A549 (cell line): ENCODE measurements at regions not wholly inside any gene's neighbourhood (a gene's known extent, or its start where the extent isn't known, plus 50 kb on each side); places are given as distances from the start of the nearest gene placed in this dataset.

Experiments used
- ATAC-seq, 2 experiments: fragments of 200-7000 bp in 1 of 2; fragments of >200 bp in 1 of 2; cut with Nextera tagmentation in 1 of 2; cut with Tn5 transposase in 1 of 2; 3 replicates each; pipeline versions ENCODE4 v1.8.0 to v1.9.1; 2018 to 2020; ENCODE audit warnings: mild to moderate bottlenecking in 1 of 2, moderate library complexity in 1 of 2
- CTCF ChIA-PET: fragments of 300-600 bp; sonication (Branson Sonifier 250); formaldehyde crosslinking; extraction: SDS; loops from one replicate; lab custom pipeline; 2021; ENCODE audit warnings: antibody characterized with exemption, inconsistent platforms; lab: Yijun Ruan, JAX
- POLR2A ChIA-PET: fragments of 350-600 bp; formaldehyde crosslinking; extraction: SDS; loops from one replicate; lab custom pipeline; 2021; ENCODE audit warnings: antibody characterized with exemption, inconsistent platforms; lab: Yijun Ruan, JAX
- DNase-seq, 2 experiments: peaks; one replicate each; pipeline versions ENCODE4 v3.0.0 to v3.0.0-alpha.2; 2011 to 2016; ENCODE audit warnings: low read depth in 1 of 2, low spot score in 1 of 2
- FAIRE-seq: peaks from 2 replicates; lab custom pipeline; 2011; peaks lifted over from hg19 to GRCh38; lab: Jason Lieb, UNC
- H3K27ac ChIP-seq, 2 experiments: fragments of >200 bp; sonication (Bioruptor Twin); formaldehyde crosslinking; 3 replicates each; pipeline ENCODE4 v1.5.1; 2016 to 2017
- H3K4me1 ChIP-seq: fragments of >200 bp; sonication (Bioruptor Twin); formaldehyde crosslinking; 3 replicates; pipeline ENCODE4 v1.6.1; 2016
- H3K4me2 ChIP-seq: fragments of >200 bp; sonication (Bioruptor Twin); formaldehyde crosslinking; 3 replicates; pipeline ENCODE4 v1.6.1; 2016
- H3K4me3 ChIP-seq: fragments of >200 bp; sonication (Bioruptor Twin); formaldehyde crosslinking; 3 replicates; pipeline ENCODE4 v1.5.1; 2016
- H3K9me3 ChIP-seq: fragments of >200 bp; sonication (Bioruptor Twin); formaldehyde crosslinking; 3 replicates; pipeline ENCODE4 v1.6.1; 2016
- BHLHE40 ChIP-seq: IDR thresholded peaks from 2 replicates; pipeline ENCODE4 v1.6.1; 2012; ENCODE audit warnings: low read depth, low read length, inconsistent platforms
- CHD2 ChIP-seq: fragments of 150-350 bp; IDR thresholded peaks from 2 replicates; pipeline ENCODE4 v1.6.1; 2014; ENCODE audit warnings: low read length; ENCODE audit not compliant: partially characterized antibody
- CHD4 ChIP-seq: fragments of 200-600 bp; sonication (generic); IDR thresholded peaks from 2 replicates; pipeline ENCODE4 v1.6.1; 2016; ENCODE audit warnings: antibody characterized with exemption, mild to moderate bottlenecking, borderline replicate concordance
- EHMT2 ChIP-seq: fragments of 200-600 bp; sonication (generic); IDR thresholded peaks from 2 replicates; pipeline ENCODE4 v1.6.1; 2016; ENCODE audit warnings: antibody characterized with exemption, low read depth, mild to moderate bottlenecking, moderate library complexity
- ESRRA ChIP-seq: fragments of 150-350 bp; IDR thresholded peaks from 2 replicates; pipeline ENCODE4 v1.6.1; 2014; ENCODE audit warnings: mild to moderate bottlenecking, low read length, borderline replicate concordance
- FOSB ChIP-seq: fragments of 250-450 bp; sonication (Bioruptor Pico); IDR thresholded peaks from 2 replicates; pipeline ENCODE4 v1.5.0; 2020; ENCODE audit warnings: mild to moderate bottlenecking, moderate library complexity
- FOSL2 ChIP-seq, 2 experiments: fragments of 450-650 bp in 1 of 2; fragments of >200 bp in 1 of 2; sonication (Bioruptor Twin) in 1 of 2; formaldehyde crosslinking; IDR thresholded peaks; 2 replicates each; pipeline versions ENCODE4 v1.5.0 to v1.6.1; 2016 to 2020; ENCODE audit warnings: mild to moderate bottlenecking in 1 of 2, moderate library complexity in 1 of 2
- FOXS1 ChIP-seq: fragments of 250-450 bp; sonication (Bioruptor Pico); IDR thresholded peaks from 2 replicates; pipeline ENCODE4 v1.5.0; 2020; ENCODE audit warnings: mild to moderate bottlenecking, moderate library complexity
- HEYL ChIP-seq: fragments of 250-450 bp; sonication (Bioruptor Pico); IDR thresholded peaks from 2 replicates; pipeline ENCODE4 v1.8.0; 2021; ENCODE audit warnings: mild to moderate bottlenecking, moderate library complexity
- HOXB5 ChIP-seq: fragments of 250-450 bp; sonication (Bioruptor Pico); IDR thresholded peaks from 2 replicates; pipeline ENCODE4 v1.5.0; 2020; ENCODE audit warnings: mild to moderate bottlenecking, moderate library complexity
- JUNB ChIP-seq: fragments of >200 bp; sonication (Bioruptor Twin); formaldehyde crosslinking; IDR thresholded peaks from 2 replicates; pipeline ENCODE4 v1.6.1; 2016
- KDM1A ChIP-seq: fragments of 200-600 bp; sonication (generic); IDR thresholded peaks from 2 replicates; pipeline ENCODE4 v1.6.1; 2016; ENCODE audit warnings: low read depth, mild to moderate bottlenecking
- KDM5A ChIP-seq: fragments of 200-600 bp; sonication (generic); IDR thresholded peaks from 2 replicates; pipeline ENCODE4 v1.6.1; 2016; ENCODE audit warnings: antibody characterized with exemption, mild to moderate bottlenecking
- MAFK ChIP-seq: fragments of 450-650 bp; IDR thresholded peaks from 2 replicates; pipeline ENCODE4 v1.6.1; 2014; ENCODE audit not compliant: partially characterized antibody
- MAZ ChIP-seq: fragments of 150-350 bp; IDR thresholded peaks from 2 replicates; pipeline ENCODE4 v1.6.1; 2014; ENCODE audit warnings: antibody characterized with exemption, low read depth, low read length, borderline replicate concordance
- NFE2L2 ChIP-seq: fragments of 150-350 bp; conservative IDR thresholded peaks from 2 replicates; pipeline ENCODE4 v1.6.1; 2014; ENCODE audit warnings: low read length
- NPAS2 ChIP-seq: fragments of 250-450 bp; sonication (Bioruptor Pico); IDR thresholded peaks from 2 replicates; pipeline ENCODE4 v1.8.0; 2022; ENCODE audit warnings: mild to moderate bottlenecking, moderate library complexity, borderline replicate concordance
- PHF8 ChIP-seq: fragments of 200-600 bp; sonication (generic); IDR thresholded peaks from 2 replicates; pipeline ENCODE4 v1.6.1; 2016; ENCODE audit warnings: low read depth, mild to moderate bottlenecking, antibody characterized with exemption, moderate library complexity, borderline replicate concordance
- RAD21 ChIP-seq, 2 experiments: fragments of >200 bp in 1 of 2; sonication (Bioruptor Twin) in 1 of 2; formaldehyde crosslinking in 1 of 2; IDR thresholded peaks in 1 of 2; conservative IDR thresholded peaks in 1 of 2; 2 replicates in 1 of 2; 3 replicates in 1 of 2; pipeline ENCODE4 v1.6.1; 2012 to 2018; ENCODE audit warnings: inconsistent platforms in 1 of 2
- SMC3 ChIP-seq: fragments of >200 bp; sonication (Bioruptor Twin); formaldehyde crosslinking; IDR thresholded peaks from 3 replicates; pipeline ENCODE4 v1.6.1; 2018; ENCODE audit warnings: inconsistent platforms
- ZFP36 ChIP-seq: fragments of 450-650 bp; IDR thresholded peaks from 2 replicates; pipeline ENCODE4 v1.6.1; 2014; ENCODE audit warnings: borderline replicate concordance; ENCODE audit not compliant: partially characterized antibody
- ZSCAN20 ChIP-seq: fragments of 250-450 bp; sonication (Bioruptor Pico); IDR thresholded peaks from 2 replicates; pipeline ENCODE4 v1.8.0; 2022; ENCODE audit warnings: mild to moderate bottlenecking, moderate library complexity
- WGBS: methylation state at CpG from one replicate; pipeline ENCODE4 v1.1.6; 2017; ENCODE audit errors: missing lambda C conversion rate; 5-methylcytosine and 5-hydroxymethylcytosine counted together
- TF ChIP-seq, protein P1 (sequence below): IDR thresholded peaks from 2 replicates; pipeline ENCODE4 v1.6.1; 2012
- TF ChIP-seq, protein P2 (sequence below): IDR thresholded peaks from 2 replicates; pipeline ENCODE4 v1.6.1; 2012
- TF ChIP-seq, protein P3 (sequence below): fragments of >200 bp; sonication (Bioruptor Twin); formaldehyde crosslinking; IDR thresholded peaks from 3 replicates; pipeline ENCODE4 v1.6.1; 2016
- TF ChIP-seq, protein P4 (sequence below): IDR thresholded peaks from 2 replicates; pipeline ENCODE4 v1.6.1; 2012; ENCODE audit warnings: low read depth, borderline replicate concordance
- TF ChIP-seq, protein P5 (sequence below): fragments of >200 bp; sonication (Bioruptor Twin); formaldehyde crosslinking; IDR thresholded peaks from 2 replicates; pipeline ENCODE4 v1.6.1; 2016

DNA sequence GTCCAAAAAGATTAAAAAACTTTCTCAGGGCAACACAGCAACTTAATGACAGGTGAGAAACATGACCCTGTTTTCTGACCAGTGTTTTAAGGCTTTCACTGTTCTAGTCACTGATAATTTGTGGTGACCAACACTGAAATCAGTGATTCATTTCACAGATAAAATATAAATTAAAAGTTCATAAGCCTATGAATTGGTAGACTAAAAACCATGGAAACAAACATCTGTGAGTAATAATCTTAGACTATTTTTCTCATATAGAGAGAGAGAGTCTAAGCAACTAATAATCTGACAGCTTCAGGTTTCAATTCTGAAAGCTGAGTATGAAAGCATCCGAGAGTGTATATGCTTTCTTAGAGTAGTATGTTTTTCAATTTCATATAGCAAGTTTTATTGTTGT lies 536.9 kb downstream of the ADGRL2 start:
- POLR2A ChIA-PET = no interaction called here
- CTCF ChIA-PET = no interaction called here
- H3K4me2 ChIP-seq = no peak overlapping the region
- ATAC-seq (no peak), FAIRE-seq (no peak), DNase-seq (no peak)
- no peaks in the 10 kb centered on the region for H3K4me1 ChIP-seq
- no peak overlapping the region for H3K27ac ChIP-seq
- TF ChIP-seq, protein P1, sequence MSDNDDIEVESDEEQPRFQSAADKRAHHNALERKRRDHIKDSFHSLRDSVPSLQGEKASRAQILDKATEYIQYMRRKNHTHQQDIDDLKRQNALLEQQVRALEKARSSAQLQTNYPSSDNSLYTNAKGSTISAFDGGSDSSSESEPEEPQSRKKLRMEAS = no peak
- TF ChIP-seq JUNB = no peak
- TF ChIP-seq, protein P2, sequence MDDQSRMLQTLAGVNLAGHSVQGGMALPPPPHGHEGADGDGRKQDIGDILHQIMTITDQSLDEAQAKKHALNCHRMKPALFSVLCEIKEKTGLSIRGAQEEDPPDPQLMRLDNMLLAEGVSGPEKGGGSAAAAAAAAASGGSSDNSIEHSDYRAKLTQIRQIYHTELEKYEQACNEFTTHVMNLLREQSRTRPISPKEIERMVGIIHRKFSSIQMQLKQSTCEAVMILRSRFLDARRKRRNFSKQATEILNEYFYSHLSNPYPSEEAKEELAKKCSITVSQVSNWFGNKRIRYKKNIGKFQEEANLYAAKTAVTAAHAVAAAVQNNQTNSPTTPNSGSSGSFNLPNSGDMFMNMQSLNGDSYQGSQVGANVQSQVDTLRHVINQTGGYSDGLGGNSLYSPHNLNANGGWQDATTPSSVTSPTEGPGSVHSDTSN = no peak
- TF ChIP-seq MAZ = no peak
- no peak for TF ChIP-seq KDM5A
- no peak for TF ChIP-seq MAFK
- TF ChIP-seq, protein P3, sequence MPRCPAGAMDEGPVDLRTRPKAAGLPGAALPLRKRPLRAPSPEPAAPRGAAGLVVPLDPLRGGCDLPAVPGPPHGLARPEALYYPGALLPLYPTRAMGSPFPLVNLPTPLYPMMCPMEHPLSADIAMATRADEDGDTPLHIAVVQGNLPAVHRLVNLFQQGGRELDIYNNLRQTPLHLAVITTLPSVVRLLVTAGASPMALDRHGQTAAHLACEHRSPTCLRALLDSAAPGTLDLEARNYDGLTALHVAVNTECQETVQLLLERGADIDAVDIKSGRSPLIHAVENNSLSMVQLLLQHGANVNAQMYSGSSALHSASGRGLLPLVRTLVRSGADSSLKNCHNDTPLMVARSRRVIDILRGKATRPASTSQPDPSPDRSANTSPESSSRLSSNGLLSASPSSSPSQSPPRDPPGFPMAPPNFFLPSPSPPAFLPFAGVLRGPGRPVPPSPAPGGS = no peak
- TF ChIP-seq HEYL (CRISPR knock-in tag) = no peak
- TF ChIP-seq ZFP36 = no peak
- no peak for TF ChIP-seq ZSCAN20 (CRISPR knock-in tag)
- no peak for TF ChIP-seq FOSL2 (IDR thresholded peaks at IDR 0.05)
- TF ChIP-seq FOSL2 (CRISPR knock-in tag; IDR thresholded peaks at IDR 0.05) = no peak
- no peak for TF ChIP-seq SMC3
- H3K9me3 ChIP-seq = no peaks in the 10 kb centered on the region
- 29% methylated on average over 1 of the region's 1 CpG for WGBS
- no peak overlapping the region for H3K4me3 ChIP-seq

DNA sequence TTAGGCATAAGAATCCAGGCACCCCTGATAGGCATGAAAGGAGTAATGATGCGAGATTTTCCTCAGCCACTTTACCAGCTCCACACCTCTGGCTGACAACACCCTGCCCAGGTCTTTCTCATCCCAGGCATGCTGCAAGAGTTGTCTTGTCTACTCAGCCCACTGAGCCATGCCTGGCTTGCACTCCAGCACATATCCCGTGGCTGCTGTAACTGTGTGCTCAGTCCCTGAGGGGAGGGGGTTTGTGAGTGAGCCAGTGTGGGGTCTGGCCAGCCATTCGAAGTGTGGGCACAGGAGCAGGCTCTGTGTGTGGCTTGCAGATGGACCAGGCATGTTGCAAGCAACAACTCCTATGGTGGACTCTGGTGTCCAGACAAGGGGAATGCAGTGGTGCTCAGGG lies 529.6 kb downstream of the ADGRL2 start:
- ChIA-PET CTCF (no interaction called here), POLR2A (no interaction called here)
- Histone ChIP-seq H3K9me3 (no peaks in the 10 kb centered on the region), H3K4me2 (no peak overlapping the region), H3K4me1 (no peaks in the 10 kb centered on the region), H3K4me3 (no peak overlapping the region), H3K27ac (no peak overlapping the region)
- TF ChIP-seq PHF8 (no peak), EHMT2 (no peak), NPAS2 (CRISPR knock-in tag) (no peak), MAZ (no peak), KDM5A (no peak), BHLHE40 (no peak), FOXS1 (CRISPR knock-in tag) (no peak), RAD21 (conservative IDR thresholded peaks at IDR 0.05 in 1 of 2, IDR thresholded peaks at IDR 0.05 in 1 of 2) (no peak), FOSB (CRISPR knock-in tag) (no peak), CHD4 (no peak), KDM1A (no peak), CHD2 (no peak), ESRRA (no peak), HOXB5 (CRISPR knock-in tag) (no peak), NFE2L2 (no peak)
- TF ChIP-seq, protein P1 = no peak
- TF ChIP-seq, protein P3 = no peak
- TF ChIP-seq, protein P4, sequence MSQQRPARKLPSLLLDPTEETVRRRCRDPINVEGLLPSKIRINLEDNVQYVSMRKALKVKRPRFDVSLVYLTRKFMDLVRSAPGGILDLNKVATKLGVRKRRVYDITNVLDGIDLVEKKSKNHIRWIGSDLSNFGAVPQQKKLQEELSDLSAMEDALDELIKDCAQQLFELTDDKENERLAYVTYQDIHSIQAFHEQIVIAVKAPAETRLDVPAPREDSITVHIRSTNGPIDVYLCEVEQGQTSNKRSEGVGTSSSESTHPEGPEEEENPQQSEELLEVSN = no peak
- TF ChIP-seq, protein P5, sequence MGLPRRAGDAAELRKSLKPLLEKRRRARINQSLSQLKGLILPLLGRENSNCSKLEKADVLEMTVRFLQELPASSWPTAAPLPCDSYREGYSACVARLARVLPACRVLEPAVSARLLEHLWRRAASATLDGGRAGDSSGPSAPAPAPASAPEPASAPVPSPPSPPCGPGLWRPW = no peak
- TF ChIP-seq, protein P2 = no peak
- ATAC-seq (no peak), DNase-seq (no peak), FAIRE-seq (no peak)
- 36% methylated on average over 1 of the region's 3 CpGs for WGBS
